ENCODE measurements at regions not wholly inside any gene's neighbourhood (a gene's known extent, or its start where the extent isn't known, plus 50 kb on each side); places are given as distances from the start of the nearest gene placed in this dataset.
A peak's percentile ranks its signal among the peaks of the same experiment; 100 is the strongest.

DNA sequence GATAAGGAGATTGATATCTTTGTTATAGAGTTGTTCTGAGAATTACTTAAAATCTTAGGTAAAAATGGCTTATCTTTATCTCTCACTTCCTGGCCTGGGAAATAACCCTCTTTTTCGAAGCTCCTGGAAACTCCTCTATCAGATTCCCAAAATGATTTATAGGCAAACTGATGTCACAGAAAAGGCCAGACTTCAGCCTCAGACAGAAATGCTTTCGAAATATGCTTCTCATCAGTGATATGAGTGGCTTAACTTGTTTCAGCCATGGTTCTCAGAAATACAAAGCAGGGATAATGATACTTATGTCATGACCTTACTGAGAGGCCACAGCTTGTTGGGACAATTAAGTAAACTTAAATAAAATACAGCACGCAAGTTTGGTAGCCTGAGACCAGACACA lies 85.3 kb upstream of the HS3ST1 start (continued):
- TF ChIP-seq YY1 (IDR thresholded peaks at IDR 0.05; ENCODE audit: extremely low read depth, insufficient replicate concordance, low read depth, low read length), result no peak
- TF ChIP-seq EGR1 (IDR thresholded peaks at IDR 0.05; ENCODE audit: low read depth), result no peak
- TF ChIP-seq FOSL1 (IDR thresholded peaks at IDR 0.05; ENCODE audit: low read depth), result no peak
- TF ChIP-seq, protein P1, sequence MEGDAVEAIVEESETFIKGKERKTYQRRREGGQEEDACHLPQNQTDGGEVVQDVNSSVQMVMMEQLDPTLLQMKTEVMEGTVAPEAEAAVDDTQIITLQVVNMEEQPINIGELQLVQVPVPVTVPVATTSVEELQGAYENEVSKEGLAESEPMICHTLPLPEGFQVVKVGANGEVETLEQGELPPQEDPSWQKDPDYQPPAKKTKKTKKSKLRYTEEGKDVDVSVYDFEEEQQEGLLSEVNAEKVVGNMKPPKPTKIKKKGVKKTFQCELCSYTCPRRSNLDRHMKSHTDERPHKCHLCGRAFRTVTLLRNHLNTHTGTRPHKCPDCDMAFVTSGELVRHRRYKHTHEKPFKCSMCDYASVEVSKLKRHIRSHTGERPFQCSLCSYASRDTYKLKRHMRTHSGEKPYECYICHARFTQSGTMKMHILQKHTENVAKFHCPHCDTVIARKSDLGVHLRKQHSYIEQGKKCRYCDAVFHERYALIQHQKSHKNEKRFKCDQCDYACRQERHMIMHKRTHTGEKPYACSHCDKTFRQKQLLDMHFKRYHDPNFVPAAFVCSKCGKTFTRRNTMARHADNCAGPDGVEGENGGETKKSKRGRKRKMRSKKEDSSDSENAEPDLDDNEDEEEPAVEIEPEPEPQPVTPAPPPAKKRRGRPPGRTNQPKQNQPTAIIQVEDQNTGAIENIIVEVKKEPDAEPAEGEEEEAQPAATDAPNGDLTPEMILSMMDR (IDR thresholded peaks at IDR 0.05 in 2 of 3, conservative IDR thresholded peaks at IDR 0.05 in 1 of 3; ENCODE audit: borderline replicate concordance in 1 of 3, insufficient read depth in 1 of 3, low read depth in 2 of 3, low read length in 2 of 3), result no peak
- TF ChIP-seq CEBPB (IDR thresholded peaks at IDR 0.05; ENCODE audit: low read depth), result no peak
- TF ChIP-seq TCF7L2 (IDR thresholded peaks at IDR 0.05; ENCODE audit: borderline replicate concordance, extremely low read depth, insufficient read depth, insufficient read length), result no peak

DNA sequence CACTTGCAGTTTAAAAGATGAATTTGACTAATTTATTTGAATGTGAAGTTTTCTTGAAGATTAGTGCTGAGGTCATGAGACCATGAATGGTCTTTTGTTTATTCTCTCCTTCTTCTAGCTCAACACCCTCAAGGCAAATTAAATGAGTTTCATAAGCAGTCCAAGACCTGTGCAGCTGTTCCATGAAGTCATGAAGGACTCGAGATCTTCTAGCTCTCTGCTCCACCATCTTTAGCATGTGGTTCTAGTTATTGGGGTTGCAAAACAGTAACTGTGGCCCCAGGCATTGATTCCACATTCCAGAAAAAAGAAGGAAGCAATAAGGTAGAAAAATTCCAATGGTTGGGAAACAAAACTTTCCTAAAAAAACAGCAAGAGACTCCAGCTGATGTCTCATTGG lies 84.2 kb upstream of the HS3ST1 start:
- Histone ChIP-seq H3K4me1 (ENCODE audit: control insufficient read depth in 1 of 2, insufficient read depth in 2 of 2, low read length in 2 of 2) (peaks cover 49 to 64% of the 10 kb centered on the region in 2 experiments), H3K9ac (ENCODE audit: low read length) (peak overlapping the region; percentile 57; the same call in 1 of the 2 replicates), H3K9me3 (ENCODE audit: control insufficient read depth in 1 of 2, insufficient read depth in 1 of 2, low read depth in 1 of 2, low read length in 2 of 2) (peaks cover 0 to 6% of the 10 kb centered on the region in 2 experiments; a peak in 1 of 4 replicates), H3K36me3 (ENCODE audit: control insufficient read depth in 1 of 2, insufficient read depth in 2 of 2, low read length in 2 of 2) (peaks cover 0 to 21% of the 10 kb centered on the region in 2 experiments; a peak in 1 of 4 replicates), H3K27me3 (ENCODE audit: insufficient read depth, low read length) (no peaks in the 10 kb centered on the region), H3K4me2 (ENCODE audit: low read length) (peak overlapping the region; percentile 2; the same call in 1 of the 2 replicates), H3K27ac (ENCODE audit: low read depth, low read length) (peak overlapping the region; percentile 87), H3K9me2 (ENCODE audit: insufficient read depth) (no peaks in the 10 kb centered on the region), H3K79me2 (ENCODE audit: insufficient read depth, low read length) (no peaks in the 10 kb centered on the region), H3K4me3 (replicated peaks in 1 of 2; ENCODE audit: low read depth in 1 of 2, low read length in 2 of 2) (no peak overlapping the region), H2AFZ (ENCODE audit: low read depth, low read length, poor library complexity, severe bottlenecking) (peak overlapping the region; percentile 28), H4K20me1 (ENCODE audit: insufficient read depth) (no peaks in the 10 kb centered on the region)
- intact Hi-C loops (cut with micrococcal nuclease), result no loop called here
- POLR2A ChIA-PET, result interaction anchor here (1.0 to 3.5 kb wide), 6 partner anchors 15 to 122 kb away, joined by 3 to 16 read pairs (median 4); partner anchors contain the start of gene HS3ST1
- RAD21 ChIA-PET (ENCODE audit: low non-redundant PET in 1 of 2, low total read pairs in 2 of 2, uncharacterized antibody in 2 of 2, unreplicated experiment in 2 of 2), result no interaction called here
- TF ChIP-seq SIN3A (IDR thresholded peaks at IDR 0.05; ENCODE audit: low read depth), result no peak
- TF ChIP-seq, protein P2, sequence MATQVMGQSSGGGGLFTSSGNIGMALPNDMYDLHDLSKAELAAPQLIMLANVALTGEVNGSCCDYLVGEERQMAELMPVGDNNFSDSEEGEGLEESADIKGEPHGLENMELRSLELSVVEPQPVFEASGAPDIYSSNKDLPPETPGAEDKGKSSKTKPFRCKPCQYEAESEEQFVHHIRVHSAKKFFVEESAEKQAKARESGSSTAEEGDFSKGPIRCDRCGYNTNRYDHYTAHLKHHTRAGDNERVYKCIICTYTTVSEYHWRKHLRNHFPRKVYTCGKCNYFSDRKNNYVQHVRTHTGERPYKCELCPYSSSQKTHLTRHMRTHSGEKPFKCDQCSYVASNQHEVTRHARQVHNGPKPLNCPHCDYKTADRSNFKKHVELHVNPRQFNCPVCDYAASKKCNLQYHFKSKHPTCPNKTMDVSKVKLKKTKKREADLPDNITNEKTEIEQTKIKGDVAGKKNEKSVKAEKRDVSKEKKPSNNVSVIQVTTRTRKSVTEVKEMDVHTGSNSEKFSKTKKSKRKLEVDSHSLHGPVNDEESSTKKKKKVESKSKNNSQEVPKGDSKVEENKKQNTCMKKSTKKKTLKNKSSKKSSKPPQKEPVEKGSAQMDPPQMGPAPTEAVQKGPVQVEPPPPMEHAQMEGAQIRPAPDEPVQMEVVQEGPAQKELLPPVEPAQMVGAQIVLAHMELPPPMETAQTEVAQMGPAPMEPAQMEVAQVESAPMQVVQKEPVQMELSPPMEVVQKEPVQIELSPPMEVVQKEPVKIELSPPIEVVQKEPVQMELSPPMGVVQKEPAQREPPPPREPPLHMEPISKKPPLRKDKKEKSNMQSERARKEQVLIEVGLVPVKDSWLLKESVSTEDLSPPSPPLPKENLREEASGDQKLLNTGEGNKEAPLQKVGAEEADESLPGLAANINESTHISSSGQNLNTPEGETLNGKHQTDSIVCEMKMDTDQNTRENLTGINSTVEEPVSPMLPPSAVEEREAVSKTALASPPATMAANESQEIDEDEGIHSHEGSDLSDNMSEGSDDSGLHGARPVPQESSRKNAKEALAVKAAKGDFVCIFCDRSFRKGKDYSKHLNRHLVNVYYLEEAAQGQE (IDR thresholded peaks at IDR 0.05; ENCODE audit: low read depth), result no peak
- no peak for TF ChIP-seq YY1 (IDR thresholded peaks at IDR 0.05; ENCODE audit: extremely low read depth, insufficient replicate concordance, low read depth, low read length)
- TF ChIP-seq FOSL1 (IDR thresholded peaks at IDR 0.05; ENCODE audit: low read depth), result no peak
- no peak for TF ChIP-seq TCF7L2 (IDR thresholded peaks at IDR 0.05; ENCODE audit: borderline replicate concordance, extremely low read depth, insufficient read depth, insufficient read length)
- no peak for TF ChIP-seq RAD21 (IDR thresholded peaks at IDR 0.05; ENCODE audit: low read depth)
- TF ChIP-seq SRF (IDR thresholded peaks at IDR 0.05; ENCODE audit: low read depth), result no peak
- TF ChIP-seq POLR2AphosphoS5 (IDR thresholded peaks at IDR 0.05; ENCODE audit: low read depth, low read length), result no peak
- TF ChIP-seq EGR1 (IDR thresholded peaks at IDR 0.05; ENCODE audit: low read depth), result no peak
- TF ChIP-seq EZH2phosphoT487 (IDR thresholded peaks at IDR 0.05; ENCODE audit: borderline replicate concordance), result no peak
- TF ChIP-seq, protein P1 (IDR thresholded peaks at IDR 0.05 in 2 of 3, conservative IDR thresholded peaks at IDR 0.05 in 1 of 3; ENCODE audit: borderline replicate concordance in 1 of 3, insufficient read depth in 1 of 3, low read depth in 2 of 3, low read length in 2 of 3), result no peak
- no peak for TF ChIP-seq CBX3 (IDR thresholded peaks at IDR 0.05; ENCODE audit: low read depth)
- BruUV-seq (replicated peaks), result no TSS peak
- CTCF ChIA-PET, result interaction anchor here (1.0 kb wide), 1 partner anchor 8 kb away, joined by 3 read pairs; no protein-coding TSS in a partner anchor
- DNase-seq (ENCODE audit: low read depth, low spot score) (no peak), ATAC-seq (no peak)
